GM12878 (cell line): ENCODE measurements at regions not wholly inside any gene's neighbourhood (a gene's known extent, or its start where the extent isn't known, plus 50 kb on each side); places are given as distances from the start of the nearest gene placed in this dataset.

Experiments
- EP300 ChIP-seq, 2 experiments: fragments of 150-350 bp in 1 of 2; IDR thresholded peaks; 2 replicates each; pipeline ENCODE4 v1.6.1; 2011 to 2012; ENCODE audit warnings: low read depth in 2 of 2, low read length in 2 of 2, borderline replicate concordance in 1 of 2, improper control_type of control experiment in 1 of 2, inconsistent platforms in 1 of 2; ENCODE audit not compliant: control insufficient read depth in 1 of 2
- EZH2 ChIP-seq: IDR thresholded peaks from 2 replicates; pipeline ENCODE4 v1.6.1; 2012; ENCODE audit warnings: low read depth, mild to moderate bottlenecking, control low read depth, inconsistent platforms, low read length, borderline replicate concordance; ENCODE audit not compliant: control insufficient read depth
- NRF1 ChIP-seq: conservative IDR thresholded peaks from 2 replicates; pipeline ENCODE4 v1.6.1; 2011; ENCODE audit warnings: mild to moderate bottlenecking, low read depth, low read length, improper control_type of control experiment
- POLR2A ChIP-seq: IDR thresholded peaks from 2 replicates; pipeline ENCODE4 v1.6.1; 2011; ENCODE audit warnings: low read depth, mild to moderate bottlenecking, low read length
- POLR2AphosphoS2 ChIP-seq: IDR thresholded peaks from 2 replicates; pipeline ENCODE4 v1.6.1; 2011; ENCODE audit warnings: low read depth, mild to moderate bottlenecking, low read length, improper control_type of control experiment, moderate library complexity
- SMC3 ChIP-seq: IDR thresholded peaks from 2 replicates; pipeline ENCODE4 v1.6.1; 2011; ENCODE audit warnings: low read length, improper control_type of control experiment, borderline replicate concordance
- SPI1 ChIP-seq: IDR thresholded peaks from 2 replicates; pipeline ENCODE4 v1.6.1; 2011; ENCODE audit warnings: low read depth, mild to moderate bottlenecking, low read length, moderate library complexity, borderline replicate concordance; ENCODE audit not compliant: insufficient read depth
- TF ChIP-seq, protein P1 (sequence below), 3 experiments: IDR thresholded peaks in 2 of 3; conservative IDR thresholded peaks in 1 of 3; 2 replicates each; pipeline ENCODE4 v1.5.1; 2011; ENCODE audit warnings: low read depth in 3 of 3, low read length in 3 of 3, mild to moderate bottlenecking in 3 of 3, control low read depth in 2 of 3, moderate library complexity in 2 of 3, inconsistent platforms in 1 of 3, mixed read lengths in 1 of 3; ENCODE audit not compliant: control insufficient read depth in 2 of 3, insufficient read depth in 1 of 3; ENCODE audit errors: extremely low read depth in 1 of 3
- TF ChIP-seq, protein P2 (sequence below): IDR thresholded peaks from 2 replicates; pipeline ENCODE4 v1.6.1; 2011; ENCODE audit warnings: borderline replicate concordance, low read depth, mild to moderate bottlenecking, moderate library complexity, low read length; ENCODE audit not compliant: insufficient read depth, poor library complexity, severe bottlenecking

DNA sequence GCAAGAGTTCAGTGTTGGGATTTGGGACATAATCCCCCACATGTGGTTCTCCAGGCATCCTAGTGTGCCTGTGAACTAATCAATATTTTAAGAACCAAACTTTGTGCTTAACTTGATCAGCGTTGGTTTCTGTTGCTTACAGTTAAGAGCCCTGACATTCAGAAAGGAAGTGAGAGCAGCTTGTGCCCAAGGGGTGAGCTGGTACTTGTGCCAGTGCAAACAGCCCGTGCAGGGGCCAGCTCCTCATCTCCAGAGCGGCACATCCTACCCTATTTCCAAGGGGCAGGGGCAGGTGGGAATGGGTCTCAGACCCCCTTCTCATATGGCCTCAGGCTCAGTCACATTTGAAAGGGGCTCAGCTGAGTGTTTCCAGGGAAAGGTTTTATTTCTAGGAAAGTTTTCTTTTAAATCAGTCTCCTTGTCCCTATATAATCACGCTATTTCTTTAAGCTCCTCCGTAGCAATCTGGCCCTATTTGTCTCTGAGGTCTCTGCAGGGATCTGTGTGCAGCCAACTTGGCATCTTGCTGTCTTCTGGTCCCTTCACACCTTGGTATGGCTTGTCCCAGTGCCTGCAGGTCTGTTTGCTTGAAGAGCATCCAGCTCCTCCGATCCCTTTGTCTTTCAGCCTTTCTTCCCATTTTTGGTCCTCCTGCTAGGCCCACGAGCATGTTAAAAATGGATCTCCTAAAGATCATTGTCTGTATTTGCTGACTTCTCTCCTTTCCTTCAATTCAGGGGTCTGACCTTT, 358.9 kb downstream of the HRH4 start:
- TF ChIP-seq SMC3 (no peak), EP300 (IDR thresholded peaks at IDR 0.05; ENCODE audit: borderline replicate concordance in 1 of 2, control insufficient read depth in 1 of 2, low read depth in 2 of 2, low read length in 2 of 2) (no peak), EZH2 (no peak), NRF1 (no peak), SPI1 (no peak), POLR2AphosphoS2 (no peak), POLR2A (no peak)
- TF ChIP-seq, protein P1, sequence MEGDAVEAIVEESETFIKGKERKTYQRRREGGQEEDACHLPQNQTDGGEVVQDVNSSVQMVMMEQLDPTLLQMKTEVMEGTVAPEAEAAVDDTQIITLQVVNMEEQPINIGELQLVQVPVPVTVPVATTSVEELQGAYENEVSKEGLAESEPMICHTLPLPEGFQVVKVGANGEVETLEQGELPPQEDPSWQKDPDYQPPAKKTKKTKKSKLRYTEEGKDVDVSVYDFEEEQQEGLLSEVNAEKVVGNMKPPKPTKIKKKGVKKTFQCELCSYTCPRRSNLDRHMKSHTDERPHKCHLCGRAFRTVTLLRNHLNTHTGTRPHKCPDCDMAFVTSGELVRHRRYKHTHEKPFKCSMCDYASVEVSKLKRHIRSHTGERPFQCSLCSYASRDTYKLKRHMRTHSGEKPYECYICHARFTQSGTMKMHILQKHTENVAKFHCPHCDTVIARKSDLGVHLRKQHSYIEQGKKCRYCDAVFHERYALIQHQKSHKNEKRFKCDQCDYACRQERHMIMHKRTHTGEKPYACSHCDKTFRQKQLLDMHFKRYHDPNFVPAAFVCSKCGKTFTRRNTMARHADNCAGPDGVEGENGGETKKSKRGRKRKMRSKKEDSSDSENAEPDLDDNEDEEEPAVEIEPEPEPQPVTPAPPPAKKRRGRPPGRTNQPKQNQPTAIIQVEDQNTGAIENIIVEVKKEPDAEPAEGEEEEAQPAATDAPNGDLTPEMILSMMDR (IDR thresholded peaks at IDR 0.05 in 2 of 3, conservative IDR thresholded peaks at IDR 0.05 in 1 of 3; ENCODE audit: control insufficient read depth in 2 of 3, extremely low read depth in 1 of 3, insufficient read depth in 1 of 3, low read depth in 3 of 3, low read length in 3 of 3) = no peak
- TF ChIP-seq, protein P2, sequence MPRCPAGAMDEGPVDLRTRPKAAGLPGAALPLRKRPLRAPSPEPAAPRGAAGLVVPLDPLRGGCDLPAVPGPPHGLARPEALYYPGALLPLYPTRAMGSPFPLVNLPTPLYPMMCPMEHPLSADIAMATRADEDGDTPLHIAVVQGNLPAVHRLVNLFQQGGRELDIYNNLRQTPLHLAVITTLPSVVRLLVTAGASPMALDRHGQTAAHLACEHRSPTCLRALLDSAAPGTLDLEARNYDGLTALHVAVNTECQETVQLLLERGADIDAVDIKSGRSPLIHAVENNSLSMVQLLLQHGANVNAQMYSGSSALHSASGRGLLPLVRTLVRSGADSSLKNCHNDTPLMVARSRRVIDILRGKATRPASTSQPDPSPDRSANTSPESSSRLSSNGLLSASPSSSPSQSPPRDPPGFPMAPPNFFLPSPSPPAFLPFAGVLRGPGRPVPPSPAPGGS = no peak
